HL-60 (cell line): ENCODE measurements at regions not wholly inside any gene's neighbourhood (a gene's known extent, or its start where the extent isn't known, plus 50 kb on each side); places are given as distances from the start of the nearest gene placed in this dataset.

Source experiments
- DNase-seq, 2 experiments: peaks; one replicate each; pipeline ENCODE4 v3.0.0-alpha.2; 2010 to 2020; ENCODE audit warnings: low read depth in 1 of 2, low spot score in 1 of 2
- H3K27ac ChIP-seq: fragments of 250-450 bp; sonication (Bioruptor Pico); replicated peaks from 2 replicates; pipeline ENCODE4 v1.5.1; 2020; ENCODE audit warnings: mild to moderate bottlenecking, moderate library complexity
- H3K27me3 ChIP-seq: fragments of 250-450 bp; sonication (Bioruptor Pico); 2 replicates; pipeline ENCODE4 v1.5.1; 2021; ENCODE audit warnings: mild to moderate bottlenecking, moderate library complexity; ENCODE audit not compliant: insufficient read depth, poor library complexity, severe bottlenecking
- H3K4me3 ChIP-seq: replicated peaks from 2 replicates; pipeline ENCODE4 v1.5.1; 2011; ENCODE audit warnings: mild to moderate bottlenecking, control low read depth, low read length; ENCODE audit not compliant: insufficient read depth
- GABPA ChIP-seq: IDR thresholded peaks from 2 replicates; pipeline ENCODE4 v1.6.1; 2012; ENCODE audit warnings: low read depth
- POLR2AphosphoS5 ChIP-seq: IDR thresholded peaks from 2 replicates; pipeline ENCODE4 v1.6.1; 2012; ENCODE audit warnings: low read depth
- SPI1 ChIP-seq: IDR thresholded peaks from 2 replicates; pipeline ENCODE4 v1.6.1; 2012; ENCODE audit warnings: low read depth, mild to moderate bottlenecking, borderline replicate concordance
- TF ChIP-seq, protein P1 (sequence below): IDR thresholded peaks from 2 replicates; pipeline ENCODE4 v1.6.1; 2012; ENCODE audit warnings: low read depth; ENCODE audit not compliant: insufficient replicate concordance
- TF ChIP-seq, protein P2 (sequence below): IDR thresholded peaks from one replicate; pipeline ENCODE4 v1.5.1; 2011; ENCODE audit warnings: low read length, control low read depth, inconsistent platforms; ENCODE audit not compliant: insufficient read depth

DNA sequence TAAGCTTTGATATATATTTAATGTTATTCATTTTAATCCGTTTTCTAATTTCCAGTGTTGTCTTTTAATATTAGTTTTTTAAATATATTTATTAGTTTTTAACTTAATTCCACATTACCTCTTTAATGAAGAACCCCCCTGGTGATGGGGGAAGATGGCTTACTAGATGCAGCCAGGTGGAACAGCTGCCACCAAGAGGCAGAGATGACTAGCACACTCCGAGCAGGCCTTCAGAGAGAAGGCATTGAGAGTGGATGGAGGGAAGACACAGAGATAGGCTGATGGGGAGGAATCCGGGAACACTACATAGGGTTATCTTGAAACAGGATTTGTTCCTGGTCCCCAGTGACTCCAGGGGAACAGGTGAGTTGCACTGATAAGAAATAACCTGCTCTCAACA is 771.6 kb downstream of the LRFN5 start:
- TF ChIP-seq, protein P1, sequence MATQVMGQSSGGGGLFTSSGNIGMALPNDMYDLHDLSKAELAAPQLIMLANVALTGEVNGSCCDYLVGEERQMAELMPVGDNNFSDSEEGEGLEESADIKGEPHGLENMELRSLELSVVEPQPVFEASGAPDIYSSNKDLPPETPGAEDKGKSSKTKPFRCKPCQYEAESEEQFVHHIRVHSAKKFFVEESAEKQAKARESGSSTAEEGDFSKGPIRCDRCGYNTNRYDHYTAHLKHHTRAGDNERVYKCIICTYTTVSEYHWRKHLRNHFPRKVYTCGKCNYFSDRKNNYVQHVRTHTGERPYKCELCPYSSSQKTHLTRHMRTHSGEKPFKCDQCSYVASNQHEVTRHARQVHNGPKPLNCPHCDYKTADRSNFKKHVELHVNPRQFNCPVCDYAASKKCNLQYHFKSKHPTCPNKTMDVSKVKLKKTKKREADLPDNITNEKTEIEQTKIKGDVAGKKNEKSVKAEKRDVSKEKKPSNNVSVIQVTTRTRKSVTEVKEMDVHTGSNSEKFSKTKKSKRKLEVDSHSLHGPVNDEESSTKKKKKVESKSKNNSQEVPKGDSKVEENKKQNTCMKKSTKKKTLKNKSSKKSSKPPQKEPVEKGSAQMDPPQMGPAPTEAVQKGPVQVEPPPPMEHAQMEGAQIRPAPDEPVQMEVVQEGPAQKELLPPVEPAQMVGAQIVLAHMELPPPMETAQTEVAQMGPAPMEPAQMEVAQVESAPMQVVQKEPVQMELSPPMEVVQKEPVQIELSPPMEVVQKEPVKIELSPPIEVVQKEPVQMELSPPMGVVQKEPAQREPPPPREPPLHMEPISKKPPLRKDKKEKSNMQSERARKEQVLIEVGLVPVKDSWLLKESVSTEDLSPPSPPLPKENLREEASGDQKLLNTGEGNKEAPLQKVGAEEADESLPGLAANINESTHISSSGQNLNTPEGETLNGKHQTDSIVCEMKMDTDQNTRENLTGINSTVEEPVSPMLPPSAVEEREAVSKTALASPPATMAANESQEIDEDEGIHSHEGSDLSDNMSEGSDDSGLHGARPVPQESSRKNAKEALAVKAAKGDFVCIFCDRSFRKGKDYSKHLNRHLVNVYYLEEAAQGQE, result no peak
- TF ChIP-seq POLR2AphosphoS5, result no peak
- no peak for TF ChIP-seq GABPA
- no peak for TF ChIP-seq SPI1
- TF ChIP-seq, protein P2, sequence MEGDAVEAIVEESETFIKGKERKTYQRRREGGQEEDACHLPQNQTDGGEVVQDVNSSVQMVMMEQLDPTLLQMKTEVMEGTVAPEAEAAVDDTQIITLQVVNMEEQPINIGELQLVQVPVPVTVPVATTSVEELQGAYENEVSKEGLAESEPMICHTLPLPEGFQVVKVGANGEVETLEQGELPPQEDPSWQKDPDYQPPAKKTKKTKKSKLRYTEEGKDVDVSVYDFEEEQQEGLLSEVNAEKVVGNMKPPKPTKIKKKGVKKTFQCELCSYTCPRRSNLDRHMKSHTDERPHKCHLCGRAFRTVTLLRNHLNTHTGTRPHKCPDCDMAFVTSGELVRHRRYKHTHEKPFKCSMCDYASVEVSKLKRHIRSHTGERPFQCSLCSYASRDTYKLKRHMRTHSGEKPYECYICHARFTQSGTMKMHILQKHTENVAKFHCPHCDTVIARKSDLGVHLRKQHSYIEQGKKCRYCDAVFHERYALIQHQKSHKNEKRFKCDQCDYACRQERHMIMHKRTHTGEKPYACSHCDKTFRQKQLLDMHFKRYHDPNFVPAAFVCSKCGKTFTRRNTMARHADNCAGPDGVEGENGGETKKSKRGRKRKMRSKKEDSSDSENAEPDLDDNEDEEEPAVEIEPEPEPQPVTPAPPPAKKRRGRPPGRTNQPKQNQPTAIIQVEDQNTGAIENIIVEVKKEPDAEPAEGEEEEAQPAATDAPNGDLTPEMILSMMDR, result no peak
- Histone ChIP-seq H3K27ac (no peak overlapping the region), H3K4me3 (no peak overlapping the region), H3K27me3 (no peaks in the 10 kb centered on the region)
- no peak for DNase-seq

DNA sequence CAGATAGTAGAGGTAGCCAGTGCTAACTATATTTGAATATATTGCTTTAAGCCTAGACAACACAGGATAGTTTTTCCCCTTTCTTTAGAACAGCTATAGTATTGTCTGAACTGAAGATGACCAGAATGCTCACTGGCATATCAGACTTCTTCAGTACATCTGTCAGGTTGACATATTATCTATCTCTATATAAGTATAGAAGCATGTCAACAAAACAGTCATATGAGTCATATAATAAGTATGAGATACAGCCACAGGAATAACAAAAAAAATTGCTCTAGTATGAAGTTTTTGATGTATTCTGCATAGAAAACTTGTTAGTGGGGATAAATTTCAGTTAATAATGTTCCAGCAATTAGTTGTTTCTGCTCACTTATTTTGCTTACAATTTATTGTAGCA is 767.7 kb downstream of the LRFN5 start:
- TF ChIP-seq POLR2AphosphoS5 (no peak), SPI1 (no peak), GABPA (no peak)
- TF ChIP-seq, protein P1, result no peak
- TF ChIP-seq, protein P2, result no peak
- no peak for DNase-seq
- Histone ChIP-seq H3K27ac (no peak overlapping the region), H3K4me3 (no peak overlapping the region), H3K27me3 (no peaks in the 10 kb centered on the region)

DNA sequence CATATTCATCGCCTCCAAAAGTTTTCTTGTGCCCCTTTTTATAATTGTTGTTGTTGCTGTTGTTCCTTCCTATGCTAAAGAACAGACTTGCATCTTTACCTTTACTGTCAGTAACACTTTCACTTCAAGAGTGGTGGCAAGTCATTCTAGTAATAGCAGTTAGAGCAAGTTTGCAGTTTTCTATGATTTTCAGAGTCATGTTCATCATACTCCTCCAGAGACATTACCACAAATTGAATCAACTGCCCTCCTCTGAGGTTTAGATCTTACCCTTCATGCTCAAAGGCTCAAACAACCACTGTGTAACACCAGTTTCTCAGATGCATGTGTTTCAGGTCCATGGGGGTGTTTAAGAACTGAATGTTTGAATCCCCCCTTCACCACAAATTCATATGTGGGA is 763.4 kb downstream of the LRFN5 start:
- TF ChIP-seq POLR2AphosphoS5 (no peak), GABPA (no peak), SPI1 (no peak)
- TF ChIP-seq, protein P1, result no peak
- TF ChIP-seq, protein P2, result no peak
- no peak for DNase-seq

More for the DNA sequence above, 763.4 kb downstream of the LRFN5 start:
- H3K27me3 ChIP-seq, result no peaks in the 10 kb centered on the region
- H3K4me3 ChIP-seq, result no peak overlapping the region
- H3K27ac ChIP-seq, result no peak overlapping the region
